ENCODE measurements at regions not wholly inside any gene's neighbourhood (a gene's known extent, or its start where the extent isn't known, plus 50 kb on each side); places are given as distances from the start of the nearest gene placed in this dataset.

DNA sequence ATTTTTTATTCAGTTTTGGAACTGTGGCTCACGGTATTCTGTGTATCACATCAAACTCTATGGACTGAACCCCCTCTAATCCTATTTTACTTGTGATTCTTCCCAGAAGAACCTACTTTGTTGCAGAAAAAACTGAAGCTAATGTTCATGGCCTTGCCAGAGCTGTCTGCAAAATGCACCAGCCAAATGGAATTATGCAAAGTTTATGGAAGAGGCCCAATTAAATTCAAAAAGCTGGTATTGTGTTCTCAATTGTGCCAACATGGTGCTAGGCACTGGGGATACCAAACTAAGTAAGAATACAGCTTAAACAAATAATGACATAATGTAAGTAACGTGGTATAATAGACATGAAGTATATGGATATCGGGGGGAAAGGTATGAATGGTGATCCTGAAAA is 273.8 kb upstream of the DUSP10 start:
- no peaks in the 10 kb centered on the region for H3K27me3 ChIP-seq (ENCODE audit: insufficient read depth, low read depth, severe bottlenecking)
- no peak for DNase-seq
- no peak for TF ChIP-seq CTCF (IDR thresholded peaks at IDR 0.05; ENCODE audit: low read depth, low read length)

DNA sequence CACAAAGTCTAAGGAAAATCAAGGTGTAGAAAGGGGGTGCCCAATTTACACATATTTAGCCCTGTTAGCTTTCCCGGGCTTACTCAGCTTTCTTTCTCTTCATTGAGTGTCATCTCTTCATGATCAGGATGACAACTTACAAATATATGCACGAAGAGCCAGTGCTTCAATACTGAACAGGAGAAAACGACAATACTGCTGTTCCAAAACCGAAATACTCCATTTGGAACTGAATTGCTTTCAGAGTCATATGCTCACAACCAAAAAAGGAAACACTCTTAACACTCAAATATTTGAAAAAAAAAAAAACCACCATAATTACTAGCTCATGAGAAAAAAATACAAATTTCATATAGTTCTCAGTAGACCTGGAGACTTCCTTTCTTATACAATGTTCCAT is 272.1 kb upstream of the DUSP10 start:
- Histone ChIP-seq H3K36me3 (no peaks in the 10 kb centered on the region), H3K27ac (no peak overlapping the region), H3K4me3 (ENCODE audit: low read depth, low read length) (no peak overlapping the region), H3K9me3 (ENCODE audit: severe bottlenecking) (no peaks in the 10 kb centered on the region), H3K27me3 (ENCODE audit: insufficient read depth, low read depth, severe bottlenecking) (no peaks in the 10 kb centered on the region)
- no peak for TF ChIP-seq CTCF (IDR thresholded peaks at IDR 0.05; ENCODE audit: low read depth, low read length)
- no peak for DNase-seq

More for the DNA sequence above, 273.8 kb upstream of the DUSP10 start:
- no peaks in the 10 kb centered on the region for H3K36me3 ChIP-seq
- no peaks in the 10 kb centered on the region for H3K9me3 ChIP-seq (ENCODE audit: severe bottlenecking)
- no peak overlapping the region for H3K27ac ChIP-seq
- H3K4me3 ChIP-seq (ENCODE audit: low read depth, low read length): no peak overlapping the region

- no peak overlapping the region for H3K27ac ChIP-seq
- H3K4me3 ChIP-seq (ENCODE audit: low read depth, low read length): no peak overlapping the region
- no peak for DNase-seq
- no peak for TF ChIP-seq CTCF (IDR thresholded peaks at IDR 0.05; ENCODE audit: low read depth, low read length)
- H3K9me3 ChIP-seq (ENCODE audit: severe bottlenecking): no peaks in the 10 kb centered on the region
- no peaks in the 10 kb centered on the region for H3K36me3 ChIP-seq
- H3K27me3 ChIP-seq (ENCODE audit: insufficient read depth, low read depth, severe bottlenecking): no peaks in the 10 kb centered on the region
Observed at GRCh38 chr1:222012816-222013215, 270.9 kb upstream of the DUSP10 start.

- H3K36me3 ChIP-seq: no peaks in the 10 kb centered on the region
- H3K27me3 ChIP-seq (ENCODE audit: insufficient read depth, low read depth, severe bottlenecking): no peaks in the 10 kb centered on the region
- TF ChIP-seq CTCF (IDR thresholded peaks at IDR 0.05; ENCODE audit: low read depth, low read length): no peak
- no peak overlapping the region for H3K27ac ChIP-seq
- no peaks in the 10 kb centered on the region for H3K9me3 ChIP-seq (ENCODE audit: severe bottlenecking)
- no peak overlapping the region for H3K4me3 ChIP-seq (ENCODE audit: low read depth, low read length)
- no peak for DNase-seq
Observed at GRCh38 chr1:222010306-222010705, 268.4 kb upstream of the DUSP10 start.

- H3K4me3 ChIP-seq (ENCODE audit: low read depth, low read length): no peak overlapping the region
- H3K9me3 ChIP-seq (ENCODE audit: severe bottlenecking): no peaks in the 10 kb centered on the region
- no peak overlapping the region for H3K27ac ChIP-seq
- TF ChIP-seq CTCF (IDR thresholded peaks at IDR 0.05; ENCODE audit: low read depth, low read length): no peak
- DNase-seq: no peak
- no peaks in the 10 kb centered on the region for H3K36me3 ChIP-seq
- no peaks in the 10 kb centered on the region for H3K27me3 ChIP-seq (ENCODE audit: insufficient read depth, low read depth, severe bottlenecking)
Observed at GRCh38 chr1:222009105-222009730, 267.3 kb upstream of the DUSP10 start.

- no peak for TF ChIP-seq CTCF (IDR thresholded peaks at IDR 0.05; ENCODE audit: low read depth, low read length)
- H3K9me3 ChIP-seq (ENCODE audit: severe bottlenecking): no peaks in the 10 kb centered on the region
- H3K27me3 ChIP-seq (ENCODE audit: insufficient read depth, low read depth, severe bottlenecking): no peaks in the 10 kb centered on the region
- no peaks in the 10 kb centered on the region for H3K36me3 ChIP-seq
- no peak overlapping the region for H3K27ac ChIP-seq
- no peak for DNase-seq
- no peak overlapping the region for H3K4me3 ChIP-seq (ENCODE audit: low read depth, low read length)
Observed at GRCh38 chr1:222006715-222007114, 264.8 kb upstream of the DUSP10 start.
